K562 (cell line): ENCODE measurements at regions not wholly inside any gene's neighbourhood (a gene's known extent, or its start where the extent isn't known, plus 50 kb on each side); places are given as distances from the start of the nearest gene placed in this dataset.

Experiments
- ATAC-seq: fragments of 200-7000 bp; cut with Tn5 transposase; 3 replicates; pipeline ENCODE4 v1.9.1; 2020; ENCODE audit warnings: moderate library complexity
- BruUV-seq: library from RNA; stranded (reverse); fragments of 400-500 nt; replicated peaks from 2 replicates; lab custom pipeline; 2021; lab: Mats Ljungman, UMichigan
- CTCF ChIA-PET: fragments of 300-600 bp; formaldehyde crosslinking; extraction: SDS; loops from one replicate; lab custom pipeline; 2021; ENCODE audit warnings: low intra/inter-chr PET ratio; lab: Yijun Ruan, JAX
- POLR2A ChIA-PET: fragments of 300-600, 350-650 bp; sonication (Branson Sonifier 250); formaldehyde crosslinking; extraction: SDS; loops from one replicate; lab custom pipeline; 2021; ENCODE audit warnings: antibody characterized with exemption, inconsistent platforms; lab: Yijun Ruan, JAX
- DNase-seq, 4 experiments: peaks; one replicate each; pipeline versions ENCODE4 v3.0.0 to v3.0.0-alpha.2; 2011 to 2018; ENCODE audit warnings: low spot score in 3 of 4, mixed read lengths in 3 of 4; ENCODE audit errors: extremely low read depth in 1 of 4
- FAIRE-seq: peaks from 2 replicates; lab custom pipeline; 2011; peaks lifted over from hg19 to GRCh38; lab: Jason Lieb, UNC
- H2AFZ ChIP-seq: 2 replicates; pipeline ENCODE4 v1.6.0; 2011; ENCODE audit warnings: low read depth, low read length, control low read depth, inconsistent platforms
- H3K27ac ChIP-seq: fragments of 200-600 bp; 3 replicates; pipeline ENCODE4 v1.8.0; 2011; ENCODE audit warnings: low read depth, mild to moderate bottlenecking, control low read depth, inconsistent platforms, low read length, moderate library complexity, mixed read lengths; ENCODE audit errors: extremely low read depth
- H3K27me3 ChIP-seq, 2 experiments: fragments of 300-600 bp in 1 of 2; 2 replicates in 1 of 2; 3 replicates in 1 of 2; pipeline versions ENCODE4 v1.6.0 to v1.8.0; 2011; ENCODE audit warnings: inconsistent platforms in 2 of 2, low read length in 2 of 2, mild to moderate bottlenecking in 1 of 2, mixed read lengths in 1 of 2, moderate library complexity in 1 of 2; ENCODE audit not compliant: control insufficient read depth in 2 of 2, insufficient read depth in 2 of 2
- H3K36me3 ChIP-seq: fragments of 300-600 bp; 3 replicates; pipeline ENCODE4 v1.8.0; 2011; ENCODE audit warnings: mild to moderate bottlenecking, low read length, inconsistent platforms; ENCODE audit not compliant: control insufficient read depth, insufficient read depth
- H3K4me1 ChIP-seq, 2 experiments: fragments of 200-600 bp in 1 of 2; replicated peaks in 1 of 2; 2 replicates in 1 of 2; 3 replicates in 1 of 2; pipeline versions ENCODE4 v1.5.1 to v1.8.0; 2011; ENCODE audit warnings: inconsistent platforms in 2 of 2, low read length in 2 of 2, mild to moderate bottlenecking in 1 of 2, mixed read lengths in 1 of 2, moderate library complexity in 1 of 2; ENCODE audit not compliant: control insufficient read depth in 2 of 2, insufficient read depth in 2 of 2
- H3K4me2 ChIP-seq: 2 replicates; pipeline ENCODE4 v1.6.1; 2011; ENCODE audit warnings: low read length, control low read depth, inconsistent platforms, mixed read lengths; ENCODE audit not compliant: insufficient read depth
- H3K4me3 ChIP-seq: fragments of 200-600 bp; sonication (generic), shearing (Covaris generic); 2 replicates; pipeline ENCODE4 v1.5.1; 2016; ENCODE audit warnings: control low read depth, inconsistent platforms
- H3K79me2 ChIP-seq: fragments of 200-600 bp; 3 replicates; pipeline ENCODE4 v1.8.0; 2011; ENCODE audit warnings: low read length, inconsistent platforms; ENCODE audit not compliant: control insufficient read depth, insufficient read depth
- H3K9ac ChIP-seq, 2 experiments: 2 replicates each; pipeline versions ENCODE4 v1.6.0 to v1.6.1; 2011; ENCODE audit warnings: low read depth in 2 of 2, low read length in 2 of 2, control low read depth in 1 of 2, inconsistent platforms in 1 of 2, mild to moderate bottlenecking in 1 of 2, mixed read lengths in 1 of 2; ENCODE audit not compliant: insufficient read depth in 1 of 2
- H3K9me1 ChIP-seq: one replicate; pipeline ENCODE4 v1.6.0; 2011; ENCODE audit warnings: inconsistent platforms, mild to moderate bottlenecking, low read length, moderate library complexity; ENCODE audit not compliant: control insufficient read depth, insufficient read depth
- H3K9me3 ChIP-seq: replicated peaks from 2 replicates; pipeline ENCODE4 v1.5.1; 2011; ENCODE audit warnings: low read depth, low read length, inconsistent platforms; ENCODE audit not compliant: control insufficient read depth, insufficient read depth
- H4K20me1 ChIP-seq: replicated peaks from 2 replicates; pipeline ENCODE4 v1.6.1; 2011; ENCODE audit warnings: low read length, inconsistent platforms, mixed read lengths; ENCODE audit not compliant: control insufficient read depth, insufficient read depth
- ARID1B ChIP-seq: fragments of 450-650 bp; IDR thresholded peaks from 2 replicates; pipeline ENCODE4 v1.6.1; 2016; ENCODE audit warnings: antibody characterized with exemption, mild to moderate bottlenecking, inconsistent platforms
- BRF1 ChIP-seq: IDR thresholded peaks from 3 replicates; pipeline ENCODE4 v1.6.1; 2011; ENCODE audit warnings: borderline replicate concordance, mild to moderate bottlenecking; ENCODE audit not compliant: insufficient read length; ENCODE audit errors: extremely low read depth
- HDAC1 ChIP-seq, 2 experiments: fragments of 450-650 bp; IDR thresholded peaks; 2 replicates each; pipeline ENCODE4 v1.6.1; 2016 to 2017; ENCODE audit warnings: inconsistent platforms in 1 of 2, mild to moderate bottlenecking in 1 of 2, moderate library complexity in 1 of 2
- KDM4B ChIP-seq, 2 experiments: fragments of 450-650 bp in 1 of 2; sonication (generic) in 1 of 2; IDR thresholded peaks; 2 replicates each; pipeline ENCODE4 v1.6.1; 2016 to 2017; ENCODE audit warnings: borderline replicate concordance in 2 of 2, antibody characterized with exemption in 1 of 2, low read depth in 1 of 2, mild to moderate bottlenecking in 1 of 2
- NFIC ChIP-seq: fragments of 450-650 bp; IDR thresholded peaks from 2 replicates; pipeline ENCODE4 v1.6.1; 2017; ENCODE audit warnings: mild to moderate bottlenecking, inconsistent platforms
- NR4A1 ChIP-seq, 2 experiments: fragments of 250-450 bp in 1 of 2; fragments of 450-650 bp in 1 of 2; sonication (Bioruptor Pico) in 1 of 2; IDR thresholded peaks; 2 replicates each; pipeline versions ENCODE4 v1.4.0 to v1.6.1; 2016 to 2020; ENCODE audit warnings: mild to moderate bottlenecking in 2 of 2, missing compliant biosample characterization in 1 of 2, missing genetic modification characterization in 1 of 2, moderate library complexity in 1 of 2
- NUFIP1 ChIP-seq: fragments of 450-650 bp; IDR thresholded peaks from 2 replicates; pipeline ENCODE4 v1.6.1; 2018; ENCODE audit not compliant: partially characterized antibody
- PHF21A ChIP-seq: fragments of 450-650 bp; IDR thresholded peaks from 2 replicates; pipeline ENCODE4 v1.6.1; 2017; ENCODE audit warnings: low read depth, borderline replicate concordance
- RBM14 ChIP-seq: fragments of 200-400 bp; formaldehyde crosslinking; IDR thresholded peaks from 2 replicates; pipeline ENCODE4 v1.6.1; 2018; ENCODE audit warnings: low read depth, mild to moderate bottlenecking, low read length, moderate library complexity, borderline replicate concordance; ENCODE audit not compliant: insufficient read depth
- SMAD4 ChIP-seq: fragments of 250-450 bp; sonication (Bioruptor Pico); conservative IDR thresholded peaks from 2 replicates; pipeline ENCODE4 v1.8.0; 2021; ENCODE audit warnings: inconsistent platforms, mild to moderate bottlenecking, moderate library complexity
- TFAM ChIP-seq: fragments of 250-450 bp; sonication (Bioruptor Pico); conservative IDR thresholded peaks from 2 replicates; pipeline ENCODE4 v1.5.0; 2021; ENCODE audit warnings: mild to moderate bottlenecking, moderate library complexity
- ZKSCAN3 ChIP-seq: fragments of 250-450 bp; sonication (Bioruptor Pico); IDR thresholded peaks from 2 replicates; pipeline ENCODE4 v1.4.0; 2020
- ZNF140 ChIP-seq: fragments of 250-450 bp; sonication (Bioruptor Pico); IDR thresholded peaks from 2 replicates; pipeline ENCODE4 v1.8.0; 2021; ENCODE audit warnings: moderate library complexity, mild to moderate bottlenecking, inconsistent platforms
- ZNF253 ChIP-seq: fragments of 250-450 bp; sonication (Bioruptor Pico); conservative IDR thresholded peaks from 2 replicates; pipeline ENCODE4 v1.6.1; 2021; ENCODE audit warnings: mild to moderate bottlenecking
- WGBS: fragments of 100-300 bp; shearing (Covaris generic); methylation state at CpG from one replicate; pipeline ENCODE4 v1.1.6; 2016; ENCODE audit warnings: low coverage, mixed read lengths; ENCODE audit not compliant: insufficient coverage; ENCODE audit errors: missing lambda C conversion rate; 5-methylcytosine and 5-hydroxymethylcytosine counted together
- in situ Hi-C: fragments of 300-500 bp; cut with MboI; formaldehyde crosslinking; loops from 4 replicates; pipeline ENCODE4 v1.15.0; 2018; ENCODE audit warnings: inconsistent platforms, mixed read lengths
- intact Hi-C: fragments of 100-400 bp; cut with micrococcal nuclease; formaldehyde crosslinking; loops from 2 replicates; pipeline ENCODE4 v1.14.2; 2022
- TF ChIP-seq, protein P1 (sequence below): fragments of 450-650 bp; IDR thresholded peaks from 2 replicates; pipeline ENCODE4 v1.6.1; 2016; ENCODE audit warnings: missing biosample characterization, missing genetic modification characterization
- TF ChIP-seq, protein P2 (sequence below): fragments of 450-650 bp; conservative IDR thresholded peaks from 2 replicates; pipeline ENCODE4 v1.6.1; 2016; ENCODE audit warnings: missing genetic modification characterization, low read depth, mild to moderate bottlenecking, missing compliant biosample characterization, moderate library complexity
- TF ChIP-seq, protein P3 (sequence below): fragments of 450-650 bp; IDR thresholded peaks from 2 replicates; pipeline ENCODE4 v1.6.1; 2017; ENCODE audit warnings: antibody characterized with exemption, mild to moderate bottlenecking

DNA sequence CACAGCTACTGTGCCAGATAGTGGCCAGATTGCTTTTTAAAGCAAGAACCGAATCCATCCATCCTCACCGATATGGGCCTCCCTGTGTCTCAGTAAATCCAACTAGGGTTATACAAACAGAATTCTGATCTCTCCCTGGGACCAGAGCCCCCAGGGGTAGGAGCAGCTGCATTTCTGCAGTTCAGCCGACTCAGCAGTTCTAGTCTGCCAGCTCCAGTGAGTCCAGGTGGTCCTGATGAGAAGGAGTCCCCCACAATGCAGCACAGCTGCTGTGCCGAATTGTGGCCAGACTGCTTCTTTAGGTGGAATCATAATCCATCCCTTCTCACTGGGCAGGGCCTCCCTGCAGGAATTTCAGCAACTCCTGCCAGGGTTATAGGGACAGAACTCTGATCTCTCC, 532.9 kb downstream of the ACTRT1 start (continued):
- no peak for TF ChIP-seq SMAD4
- no peak for TF ChIP-seq NFIC
- TF ChIP-seq NUFIP1 = no peak
- no peak for TF ChIP-seq TFAM (CRISPR knock-in tag)
- TF ChIP-seq, all 486 proteins: peak for 0

DNA sequence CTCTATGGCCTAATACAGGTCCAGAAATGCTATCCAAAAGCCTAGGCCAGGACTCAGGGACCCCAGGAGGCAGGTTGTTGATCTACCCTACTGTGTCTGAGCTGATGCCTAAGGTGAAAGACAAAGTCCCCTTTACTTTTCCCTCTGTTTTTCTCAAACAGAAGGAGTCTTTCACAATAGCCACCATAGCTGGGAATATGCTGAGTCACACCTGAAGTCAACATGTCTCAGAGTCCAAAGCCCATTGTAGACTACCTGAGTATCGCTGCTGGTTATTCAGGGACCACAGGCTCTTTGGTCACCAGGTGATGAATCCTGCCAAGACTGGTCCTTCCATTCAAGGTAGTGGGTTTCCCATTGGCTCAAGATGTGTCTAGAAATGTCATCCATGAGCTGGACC, 562.2 kb downstream of the ACTRT1 start:
- no peaks in the 10 kb centered on the region for H4K20me1 ChIP-seq
- ATAC-seq (no peak), DNase-seq (no peak), FAIRE-seq (no peak)
- no peak overlapping the region for H3K4me3 ChIP-seq
- intact Hi-C loops = no loop called here
- H2AFZ ChIP-seq = no peak overlapping the region
- POLR2A ChIA-PET = no interaction called here
- no peaks in the 10 kb centered on the region for H3K27me3 ChIP-seq
- no TSS peak for BruUV-seq
- no CpG with 5 or more reads among the region's 1 CpG for WGBS
- no peak overlapping the region for H3K4me2 ChIP-seq
- H3K9me1 ChIP-seq = no peaks in the 10 kb centered on the region
- in situ Hi-C loops = no loop called here
- H3K9me3 ChIP-seq = no peaks in the 10 kb centered on the region
- H3K79me2 ChIP-seq = no peaks in the 10 kb centered on the region
- no peaks in the 10 kb centered on the region for H3K36me3 ChIP-seq
- no peak overlapping the region for H3K27ac ChIP-seq
- CTCF ChIA-PET = no interaction called here
- H3K9ac ChIP-seq = no peak overlapping the region
- H3K4me1 ChIP-seq = no peaks in the 10 kb centered on the region
- TF ChIP-seq, protein P1, sequence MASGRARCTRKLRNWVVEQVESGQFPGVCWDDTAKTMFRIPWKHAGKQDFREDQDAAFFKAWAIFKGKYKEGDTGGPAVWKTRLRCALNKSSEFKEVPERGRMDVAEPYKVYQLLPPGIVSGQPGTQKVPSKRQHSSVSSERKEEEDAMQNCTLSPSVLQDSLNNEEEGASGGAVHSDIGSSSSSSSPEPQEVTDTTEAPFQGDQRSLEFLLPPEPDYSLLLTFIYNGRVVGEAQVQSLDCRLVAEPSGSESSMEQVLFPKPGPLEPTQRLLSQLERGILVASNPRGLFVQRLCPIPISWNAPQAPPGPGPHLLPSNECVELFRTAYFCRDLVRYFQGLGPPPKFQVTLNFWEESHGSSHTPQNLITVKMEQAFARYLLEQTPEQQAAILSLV = no peak
- TF ChIP-seq ZNF253 (CRISPR knock-in tag) (no peak), ARID1B (no peak), HDAC1 (IDR thresholded peaks at IDR 0.05) (no peak), KDM4B (IDR thresholded peaks at IDR 0.05; ENCODE audit: borderline replicate concordance in 2 of 2, low read depth in 1 of 2) (no peak), PHF21A (no peak), RBM14 (no peak), ZNF140 (no peak), ZKSCAN3 (no peak), NR4A1 (CRISPR knock-in tag; IDR thresholded peaks at IDR 0.05) (no peak), NR4A1 (tag; IDR thresholded peaks at IDR 0.05) (no peak), BRF1 (no peak)
- TF ChIP-seq, protein P2, sequence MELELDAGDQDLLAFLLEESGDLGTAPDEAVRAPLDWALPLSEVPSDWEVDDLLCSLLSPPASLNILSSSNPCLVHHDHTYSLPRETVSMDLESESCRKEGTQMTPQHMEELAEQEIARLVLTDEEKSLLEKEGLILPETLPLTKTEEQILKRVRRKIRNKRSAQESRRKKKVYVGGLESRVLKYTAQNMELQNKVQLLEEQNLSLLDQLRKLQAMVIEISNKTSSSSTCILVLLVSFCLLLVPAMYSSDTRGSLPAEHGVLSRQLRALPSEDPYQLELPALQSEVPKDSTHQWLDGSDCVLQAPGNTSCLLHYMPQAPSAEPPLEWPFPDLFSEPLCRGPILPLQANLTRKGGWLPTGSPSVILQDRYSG (tag) = no peak
- TF ChIP-seq, protein P3, sequence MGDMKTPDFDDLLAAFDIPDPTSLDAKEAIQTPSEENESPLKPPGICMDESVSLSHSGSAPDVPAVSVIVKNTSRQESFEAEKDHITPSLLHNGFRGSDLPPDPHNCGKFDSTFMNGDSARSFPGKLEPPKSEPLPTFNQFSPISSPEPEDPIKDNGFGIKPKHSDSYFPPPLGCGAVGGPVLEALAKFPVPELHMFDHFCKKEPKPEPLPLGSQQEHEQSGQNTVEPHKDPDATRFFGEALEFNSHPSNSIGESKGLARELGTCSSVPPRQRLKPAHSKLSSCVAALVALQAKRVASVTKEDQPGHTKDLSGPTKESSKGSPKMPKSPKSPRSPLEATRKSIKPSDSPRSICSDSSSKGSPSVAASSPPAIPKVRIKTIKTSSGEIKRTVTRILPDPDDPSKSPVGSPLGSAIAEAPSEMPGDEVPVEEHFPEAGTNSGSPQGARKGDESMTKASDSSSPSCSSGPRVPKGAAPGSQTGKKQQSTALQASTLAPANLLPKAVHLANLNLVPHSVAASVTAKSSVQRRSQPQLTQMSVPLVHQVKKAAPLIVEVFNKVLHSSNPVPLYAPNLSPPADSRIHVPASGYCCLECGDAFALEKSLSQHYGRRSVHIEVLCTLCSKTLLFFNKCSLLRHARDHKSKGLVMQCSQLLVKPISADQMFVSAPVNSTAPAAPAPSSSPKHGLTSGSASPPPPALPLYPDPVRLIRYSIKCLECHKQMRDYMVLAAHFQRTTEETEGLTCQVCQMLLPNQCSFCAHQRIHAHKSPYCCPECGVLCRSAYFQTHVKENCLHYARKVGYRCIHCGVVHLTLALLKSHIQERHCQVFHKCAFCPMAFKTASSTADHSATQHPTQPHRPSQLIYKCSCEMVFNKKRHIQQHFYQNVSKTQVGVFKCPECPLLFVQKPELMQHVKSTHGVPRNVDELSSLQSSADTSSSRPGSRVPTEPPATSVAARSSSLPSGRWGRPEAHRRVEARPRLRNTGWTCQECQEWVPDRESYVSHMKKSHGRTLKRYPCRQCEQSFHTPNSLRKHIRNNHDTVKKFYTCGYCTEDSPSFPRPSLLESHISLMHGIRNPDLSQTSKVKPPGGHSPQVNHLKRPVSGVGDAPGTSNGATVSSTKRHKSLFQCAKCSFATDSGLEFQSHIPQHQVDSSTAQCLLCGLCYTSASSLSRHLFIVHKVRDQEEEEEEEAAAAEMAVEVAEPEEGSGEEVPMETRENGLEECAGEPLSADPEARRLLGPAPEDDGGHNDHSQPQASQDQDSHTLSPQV = no peak
